Heart left ventricle (tissue), 13 donors: ENCODE measurements at regions not wholly inside any gene's neighbourhood (a gene's known extent, or its start where the extent isn't known, plus 50 kb on each side); places are given as distances from the start of the nearest gene placed in this dataset.

Source experiments
- CTCF ChIP-seq, 12 donors: fragments of 200-600 bp; sonication (generic) in 4 of 12; IDR thresholded peaks; one replicate each; pipeline versions ENCODE4 v1.5.0 to v1.8.0; 2018 to 2022; ENCODE audit warnings: antibody characterized with exemption in 12 of 12, mild to moderate bottlenecking in 5 of 12
- POLR2A ChIP-seq, 2 donors: fragments of 450-650 bp; IDR thresholded peaks; one replicate each; pipeline ENCODE4 v1.6.1; 2017; ENCODE audit warnings: antibody characterized with exemption in 2 of 2, mild to moderate bottlenecking in 2 of 2, moderate library complexity in 2 of 2
- donor health status: ischemic (EF 13 %, LVEDD 7.1; RV severe dilation, severe dysfunction).
- donor health status: DM: no; HTN: yes; CAD: no.
- donor health status: DM: no; HTN: no; CAD: no.
- donor health status: ischemic (EF 25% LVEDD 6.9; RV normal size, moderate dysfunction).
- donor health status: ischemic (EF 25% LVEDD 5.7; RV mildly dilated, moderate dysfunction).
- donor health status: ischemic (EF 35%, LVEDD 5.7; RV mildly dilated, moderate dysfunction).
- donor health status: nonischemic (EF 11% LVEDD 7.7; RV severe dilation, severe dysfunction).
- donor health status: DM: yes; HTN: yes; CAD: no.
- donor health status: PGD.
- donor health status: ischemic (EF 29% LVEDD 5.4; RV normal size, mild dysfunction).
- donor health status: nonischemic (EF 23%, LVEDD 6.1; RV moderate dilation, normal function).

- no peak for TF ChIP-seq CTCF (IDR thresholded peaks at IDR 0.05)
- TF ChIP-seq POLR2A (IDR thresholded peaks at IDR 0.05), result no peak
Observed at GRCh38 chr11:101369835-101370234, 214.0 kb downstream of the TRPC6 start.
